ENCODE measurements at regions not wholly inside any gene's neighbourhood (a gene's known extent, or its start where the extent isn't known, plus 50 kb on each side); places are given as distances from the start of the nearest gene placed in this dataset.
"Not testable (repeated sequence)": the region's sequence is repeated elsewhere in the genome, so short reads cannot be mapped to it uniquely, and the experiment has no call there.

DNA sequence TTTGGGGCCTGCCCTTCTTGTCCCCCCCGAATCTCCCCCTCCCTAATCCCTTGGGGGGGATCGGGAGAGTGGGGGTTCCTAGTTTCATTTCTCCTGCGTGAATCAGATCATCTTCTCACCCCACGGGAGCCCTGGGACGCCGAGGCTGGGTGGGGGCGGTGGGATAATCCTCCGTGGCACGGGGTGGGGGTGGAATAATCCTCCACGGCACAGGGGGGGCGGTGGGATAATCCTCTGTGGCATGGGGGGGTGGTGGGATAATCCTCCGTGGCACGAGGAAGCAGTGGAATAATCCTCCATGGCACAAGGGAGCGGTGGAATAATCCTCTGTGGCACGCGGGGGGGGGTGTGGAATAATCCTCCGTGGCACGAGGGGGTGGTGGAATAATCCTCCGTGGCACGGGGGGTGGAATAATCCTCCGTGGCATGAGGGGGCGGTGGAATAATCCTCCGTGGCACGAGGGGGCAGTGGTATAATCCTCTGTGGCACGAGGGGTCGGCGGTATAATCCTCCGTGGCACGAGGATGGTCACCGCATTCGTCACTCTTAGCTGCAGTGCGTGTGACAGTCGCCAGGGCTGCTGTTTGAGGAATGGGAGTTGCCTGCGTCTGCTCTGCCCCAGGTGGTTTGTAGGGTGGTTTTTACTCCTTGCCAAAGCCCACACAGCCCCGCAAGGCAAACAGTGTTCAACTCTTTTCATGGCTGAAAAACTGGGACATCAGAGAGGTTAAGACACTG is 156.9 kb downstream of the LAT start:
- no peak for DNase-seq

DNA sequence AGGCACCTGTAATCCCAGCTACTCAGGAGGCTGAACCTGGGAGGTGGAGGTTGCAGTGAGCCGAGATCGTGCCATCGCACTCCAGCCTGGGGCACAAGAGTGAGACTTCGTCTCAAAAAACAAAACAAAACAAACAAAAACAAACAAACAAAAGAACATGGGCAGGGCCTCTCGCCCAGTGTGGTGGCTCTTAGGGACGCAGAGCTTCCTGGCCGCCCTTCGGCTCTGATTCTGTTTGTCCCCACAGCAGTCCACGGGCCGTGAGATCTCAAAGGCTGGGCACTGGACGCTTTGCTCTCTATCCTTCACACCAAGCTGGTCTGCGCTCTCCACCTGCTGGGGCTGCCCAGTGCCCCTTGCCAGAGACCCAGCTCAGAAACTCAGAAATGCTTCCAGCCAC is 156.3 kb downstream of the LAT start:
- DNase-seq = not testable (repeated sequence)

- DNase-seq = not testable (repeated sequence)
Measured at GRCh38 chr16:29139901-29140855, 155.3 kb downstream of the LAT start.

DNA sequence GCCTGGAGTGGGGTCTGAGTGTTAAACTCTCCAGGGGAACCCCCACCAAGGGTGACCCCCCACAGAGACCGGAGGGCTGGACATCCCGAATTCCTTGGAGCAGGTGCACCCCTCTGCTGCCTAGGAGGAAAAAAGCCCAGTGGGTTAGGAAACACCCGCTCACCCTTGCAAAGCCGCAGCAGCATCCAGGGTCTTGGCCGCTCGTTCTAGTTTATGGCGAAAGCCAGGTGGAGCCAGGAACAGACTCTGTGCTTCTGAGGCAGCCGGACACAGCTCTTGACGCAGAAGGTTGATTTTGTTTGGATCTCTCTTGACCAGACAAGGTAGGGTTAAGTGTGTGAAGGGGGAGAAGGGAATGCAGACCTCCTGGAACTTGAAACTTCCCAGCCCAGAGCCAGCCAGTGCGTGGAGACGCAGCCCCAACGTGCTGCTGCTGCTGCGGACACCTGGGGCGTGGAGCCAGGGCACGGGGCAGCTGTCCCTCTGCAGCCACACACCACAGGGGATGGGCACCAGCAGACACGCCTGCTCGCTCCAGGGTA is 154.5 kb downstream of the LAT start:
- DNase-seq = no peak

GRCh38 chr16:29138698-29139097 is 153.8 kb downstream of the LAT start:
- DNase-seq = not testable (repeated sequence)

GRCh38 chr16:29137894-29138662 is 153.2 kb downstream of the LAT start:
- DNase-seq = not testable (repeated sequence)

- DNase-seq = not testable (repeated sequence)
Measured at GRCh38 chr16:29137461-29137860, 152.6 kb downstream of the LAT start.

- DNase-seq = not testable (repeated sequence)
Measured at GRCh38 chr16:29136916-29137315, 152.1 kb downstream of the LAT start.

DNA sequence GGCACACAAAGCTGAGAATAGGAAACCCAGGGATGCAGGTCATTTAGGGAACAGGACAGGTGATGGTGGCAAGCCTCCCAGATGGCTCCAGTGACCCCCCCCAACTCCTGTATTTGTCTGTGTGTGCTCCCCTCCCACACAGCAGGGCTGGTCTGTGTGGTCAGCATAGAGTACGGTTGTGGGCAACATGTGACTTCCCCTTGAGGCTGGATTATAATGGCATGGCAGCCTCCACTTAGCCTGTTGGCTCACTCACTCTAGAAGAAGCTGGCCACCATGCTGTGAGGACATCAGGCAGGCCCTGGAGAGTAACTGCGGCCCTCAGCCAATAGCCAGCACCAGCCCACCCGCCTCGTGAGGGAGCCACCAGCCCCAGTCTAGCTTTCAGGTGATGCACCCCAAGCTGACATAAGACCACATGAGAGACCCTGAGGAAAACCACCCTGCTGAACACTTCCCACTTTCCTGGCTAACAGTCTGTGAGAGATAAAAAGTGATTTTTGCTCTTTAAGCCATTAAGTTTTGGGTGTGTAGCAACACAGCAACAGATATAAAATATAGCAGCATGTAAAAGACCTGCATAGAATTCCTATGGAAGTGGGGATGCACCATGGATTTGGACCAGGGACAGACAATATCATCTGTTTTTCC is 151.3 kb downstream of the LAT start:
- DNase-seq = not testable (repeated sequence)

GRCh38 chr16:29135098-29135497 is 150.2 kb downstream of the LAT start:
- not testable (repeated sequence) for DNase-seq

DNA sequence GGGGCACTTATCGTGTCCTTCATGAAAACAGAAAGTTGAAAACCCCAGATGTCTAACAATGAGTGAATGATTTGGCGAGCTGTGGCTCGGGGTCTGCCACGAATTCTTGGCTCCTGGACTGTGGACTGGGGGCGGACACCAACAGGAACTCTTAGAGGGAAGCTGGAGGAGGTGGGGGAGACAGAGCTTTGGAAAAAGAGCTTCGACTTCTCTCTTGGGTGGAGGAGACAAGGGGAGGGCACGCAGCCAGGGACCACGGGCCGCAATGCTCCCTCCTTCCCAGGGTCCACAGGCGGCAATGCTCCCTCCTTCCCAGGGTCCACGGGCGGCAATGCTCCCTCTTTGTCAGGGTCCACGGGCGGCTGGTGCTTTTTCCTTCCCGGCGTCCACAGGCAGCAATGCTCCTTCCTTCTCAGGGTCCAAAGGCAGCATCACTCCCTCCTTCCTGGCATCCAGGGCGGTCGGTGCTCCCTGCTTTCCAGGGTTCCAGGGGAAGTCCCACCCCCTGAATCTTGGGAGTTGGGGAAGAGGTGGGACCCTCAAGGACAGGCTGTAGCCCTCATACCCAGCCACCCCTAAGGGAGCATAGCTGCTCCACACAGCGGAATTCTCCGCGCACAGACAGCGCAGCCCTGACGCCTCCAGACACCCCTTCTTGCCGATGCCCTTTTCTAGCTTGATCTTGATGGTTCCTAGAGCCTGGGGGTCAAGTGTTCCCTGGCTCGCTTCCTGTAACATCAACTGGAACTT is 149.0 kb downstream of the LAT start:
- not testable (repeated sequence) for DNase-seq

DNA sequence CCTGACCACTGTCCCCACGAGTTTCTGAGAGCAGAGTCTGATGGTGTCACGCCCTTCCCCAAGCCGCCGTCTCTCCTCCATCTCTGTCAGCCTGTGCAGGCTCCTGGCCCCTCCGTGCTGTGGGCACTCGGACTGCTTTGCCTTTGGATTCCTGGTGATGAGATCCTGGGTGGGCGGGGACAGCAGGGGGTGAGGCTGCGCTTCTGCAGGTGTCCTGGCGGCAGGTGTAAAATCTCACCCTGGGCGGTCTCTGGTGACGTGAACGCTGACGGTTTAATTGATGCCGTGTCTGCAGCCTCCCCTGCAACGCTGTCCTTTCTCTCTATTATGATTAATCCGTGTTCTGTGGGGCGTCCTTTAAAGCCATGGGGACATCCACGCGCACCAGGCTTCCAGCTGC is 148.0 kb downstream of the LAT start:
- DNase-seq = not testable (repeated sequence)

- DNase-seq = not testable (repeated sequence)
Measured at GRCh38 chr16:29132444-29132843, 147.6 kb downstream of the LAT start.

- DNase-seq = not testable (repeated sequence)
Measured at GRCh38 chr16:29130901-29131851, 146.3 kb downstream of the LAT start.

- not testable (repeated sequence) for DNase-seq
Measured at GRCh38 chr16:29130131-29130711, 145.4 kb downstream of the LAT start.

DNA sequence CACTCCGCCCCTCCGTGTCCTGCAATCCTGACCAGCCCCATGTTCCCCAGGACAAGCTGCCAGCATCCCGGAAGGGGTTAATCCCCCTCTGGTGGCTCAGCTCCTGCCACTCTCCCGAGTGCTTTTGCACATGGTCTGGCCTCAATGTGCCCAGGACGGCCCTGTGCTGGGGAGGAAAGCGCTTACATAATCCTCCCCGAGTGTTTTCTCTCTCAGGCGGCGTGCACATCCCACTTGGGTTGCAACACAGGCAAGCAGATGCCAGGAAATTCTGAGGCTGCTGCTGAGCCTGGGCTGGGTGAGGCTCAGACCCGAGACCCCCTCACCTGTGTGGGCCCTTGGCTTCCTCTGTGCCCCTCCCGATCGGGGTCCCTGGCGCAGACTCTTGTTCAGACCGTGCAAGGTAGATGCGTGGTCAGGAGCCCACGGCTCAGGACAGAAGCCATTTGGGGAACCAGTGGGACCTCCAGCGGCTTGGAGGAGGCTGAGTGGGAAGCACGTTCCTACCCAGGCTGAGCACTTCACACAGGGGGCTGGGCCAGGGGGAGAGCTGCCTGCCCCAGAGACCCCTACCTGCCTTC is 144.7 kb downstream of the LAT start:
- DNase-seq = not testable (repeated sequence)

DNA sequence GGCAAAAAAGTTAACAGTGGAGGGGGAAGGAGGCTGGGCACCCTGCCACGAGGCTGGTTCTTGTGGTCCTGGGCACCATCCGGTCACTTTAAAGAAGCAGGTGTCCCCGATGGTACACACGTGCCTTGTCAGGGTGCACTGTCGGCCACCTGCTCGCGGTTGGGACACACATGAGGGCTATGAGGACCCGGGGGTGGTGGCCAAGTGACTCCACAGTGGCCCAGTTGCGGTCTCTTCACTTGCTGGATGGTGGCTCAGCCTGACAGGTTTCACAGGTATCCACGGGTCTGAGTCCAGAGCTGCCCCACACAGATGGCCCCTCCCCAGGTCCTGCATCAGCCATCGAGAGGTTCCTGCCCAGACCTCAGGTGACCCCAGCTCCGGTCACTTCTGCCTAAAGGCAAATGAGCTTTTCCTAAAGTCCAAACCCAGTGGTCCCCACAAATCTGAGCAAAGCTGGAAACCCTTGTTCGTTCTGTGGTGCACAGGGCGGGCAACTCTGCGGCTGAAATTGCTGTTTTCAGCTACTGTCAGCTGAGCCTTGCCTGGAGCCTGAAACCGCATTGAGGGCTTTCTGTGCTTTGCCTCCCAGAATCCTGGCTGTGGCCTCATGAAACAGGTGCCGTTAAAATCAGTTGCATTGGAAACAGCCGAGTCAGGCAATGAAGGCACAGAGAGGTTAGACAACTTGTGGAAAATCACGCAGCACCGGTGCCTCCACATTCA is 144.0 kb downstream of the LAT start:
- not testable (repeated sequence) for DNase-seq

GRCh38 chr16:29127806-29128420 is 143.1 kb downstream of the LAT start:
- DNase-seq = not testable (repeated sequence)

All from NCI-H446 treated with DMSO at 0.1 percent for 48 hours (cell line).